ENCODE measurements at regions not wholly inside any gene's neighbourhood (a gene's known extent, or its start where the extent isn't known, plus 50 kb on each side); places are given as distances from the start of the nearest gene placed in this dataset.
"Not testable (repeated sequence)": the region's sequence is repeated elsewhere in the genome, so short reads cannot be mapped to it uniquely, and the experiment has no call there.

DNA sequence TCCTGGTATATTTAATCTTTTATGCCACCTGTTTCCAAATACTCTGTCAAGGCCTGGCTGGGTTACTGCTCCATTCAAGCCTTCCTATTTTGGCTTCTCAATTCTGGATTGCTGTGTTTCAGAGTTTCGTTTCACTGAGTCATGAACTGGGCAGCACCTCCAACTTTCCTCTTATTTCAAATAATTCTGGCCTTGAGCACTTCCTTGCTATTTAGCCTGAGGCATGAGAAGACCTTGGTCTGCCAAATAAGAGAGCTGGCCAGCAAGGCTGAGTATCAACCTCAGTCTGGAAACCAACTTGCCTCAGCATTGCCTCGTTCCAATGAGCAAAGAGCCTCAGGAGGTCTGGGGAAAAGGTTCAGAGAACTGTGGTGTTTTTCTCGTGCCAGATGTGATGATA, 66.6 kb downstream of the TNFAIP3 start:
- peak; percentile 33 for DNase-seq

DNA sequence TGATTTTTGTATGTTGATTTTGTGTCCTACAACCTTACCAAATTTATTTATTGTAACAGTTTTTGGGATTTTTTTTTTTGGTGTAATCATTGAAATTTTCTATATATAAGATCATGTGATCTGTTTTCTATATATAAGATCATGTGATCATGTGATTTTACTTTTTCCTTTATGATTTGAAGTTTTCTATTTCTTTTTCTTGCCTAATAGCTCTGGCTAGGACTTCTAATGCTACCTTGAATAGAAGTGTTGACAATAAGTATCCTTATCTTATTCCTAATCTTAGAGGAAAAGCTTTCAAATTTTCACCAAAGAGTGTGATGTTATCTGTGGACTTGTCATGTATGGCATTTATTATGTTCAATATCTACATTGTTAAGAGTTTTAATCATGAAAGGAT, 69.7 kb downstream of the TNFAIP3 start:
- no peak for DNase-seq

DNA sequence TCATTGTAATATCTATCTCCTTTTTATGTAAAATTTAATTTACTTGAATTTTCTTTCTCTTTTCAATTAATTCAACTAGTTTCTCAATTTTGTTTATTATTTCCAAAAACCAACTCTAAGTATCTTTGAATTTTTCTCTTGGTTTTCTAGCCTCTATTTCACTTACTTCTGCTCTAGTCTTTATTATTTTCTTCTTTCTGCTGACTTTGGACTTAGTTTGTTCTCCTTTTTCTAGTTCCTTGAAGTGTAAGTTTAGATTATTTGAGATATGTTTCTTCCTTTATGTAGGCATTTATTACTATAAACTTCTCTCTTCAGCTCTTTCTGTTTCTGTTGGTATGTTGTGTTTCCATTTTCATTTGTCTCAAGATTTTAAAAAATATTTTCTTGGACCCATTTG, 70.8 kb downstream of the TNFAIP3 start:
- DNase-seq, result no peak

DNA sequence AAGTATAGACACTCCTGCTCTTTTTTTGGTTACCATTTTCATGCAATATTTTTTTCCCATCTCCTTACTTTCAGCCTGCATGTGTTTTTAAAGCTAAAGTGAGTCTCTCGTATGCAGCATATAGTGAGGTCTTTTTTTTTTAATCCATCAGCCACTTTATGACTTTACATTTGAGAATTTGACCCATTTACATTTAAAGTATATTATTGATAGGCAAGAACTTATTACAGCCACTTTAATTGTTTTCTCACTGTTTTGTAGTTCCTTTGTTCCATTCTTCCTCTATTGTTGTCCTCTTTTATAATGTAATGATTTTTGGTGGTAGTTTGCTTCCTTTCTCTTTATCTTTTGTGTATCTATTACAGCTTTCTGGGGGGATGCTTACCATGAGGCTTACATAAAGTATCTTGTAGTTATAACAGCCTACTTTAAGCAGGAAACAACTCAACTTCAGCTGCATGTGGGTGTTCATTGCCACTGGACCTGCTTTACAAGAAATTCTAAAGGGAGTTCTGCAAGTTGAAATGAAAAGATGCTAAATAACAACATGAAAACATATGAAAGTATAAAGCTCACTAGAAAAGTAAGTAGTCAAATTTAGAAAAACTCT, 71.8 kb downstream of the TNFAIP3 start:
- DNase-seq, result no peak

DNA sequence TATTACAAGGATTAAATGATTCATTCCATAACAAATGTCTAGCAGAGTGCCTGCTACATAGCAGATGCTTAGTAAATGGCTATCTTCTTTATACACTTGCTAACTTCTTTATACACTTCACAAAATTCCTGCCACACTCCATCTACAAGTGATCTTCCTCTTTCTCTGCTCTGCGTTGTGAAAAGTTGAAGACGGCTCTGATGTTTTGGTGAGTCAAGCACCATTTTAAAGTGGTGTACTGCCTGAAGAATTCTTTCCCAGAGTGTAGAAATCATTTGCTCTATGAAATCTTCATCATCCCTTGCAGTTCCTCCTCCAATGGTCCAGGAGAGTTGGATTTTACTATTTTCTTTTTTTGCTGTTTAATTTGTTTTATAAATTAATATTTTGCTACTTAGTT, 74.9 kb downstream of the TNFAIP3 start:
- DNase-seq, result no peak

DNA sequence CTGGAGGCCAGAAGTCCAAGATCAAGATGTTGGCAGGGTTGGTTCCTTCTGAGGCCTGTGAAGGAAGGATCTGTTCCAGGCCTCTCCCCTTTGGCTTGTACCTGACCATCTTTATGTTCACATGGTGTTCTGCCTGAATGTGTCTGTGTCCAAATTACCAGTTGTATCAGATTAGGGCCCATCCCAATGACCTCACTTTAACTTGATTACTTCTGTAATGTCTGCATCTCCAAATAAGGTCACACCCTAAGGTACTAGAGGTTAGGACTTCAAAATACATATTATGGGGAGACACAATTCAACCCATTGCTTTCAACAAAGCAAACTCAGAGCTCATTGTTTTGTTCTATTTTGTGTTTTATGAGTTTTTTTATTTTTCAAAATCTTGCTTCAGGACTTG, 75.7 kb downstream of the TNFAIP3 start:
- DNase-seq, result no peak

DNA sequence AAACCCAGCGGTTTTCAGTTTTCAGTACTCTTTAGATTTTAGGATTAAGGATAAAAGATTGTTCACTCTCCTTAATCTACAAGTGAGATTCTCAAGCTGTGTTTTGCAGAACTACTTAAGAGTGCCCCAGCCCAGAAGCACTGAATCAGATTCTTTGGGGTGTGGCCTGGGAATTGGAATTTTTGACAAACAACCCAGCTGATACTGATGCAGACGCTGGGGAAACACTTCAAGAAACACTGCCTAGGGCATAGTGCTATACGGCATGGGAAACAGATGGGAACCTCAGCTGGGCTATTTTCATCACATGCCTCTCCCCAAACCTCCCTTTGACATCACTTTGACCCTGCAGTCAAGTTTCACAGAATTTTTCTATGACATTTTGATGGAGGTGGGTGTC, 77.3 kb downstream of the TNFAIP3 start:
- not testable (repeated sequence) for DNase-seq

DNA sequence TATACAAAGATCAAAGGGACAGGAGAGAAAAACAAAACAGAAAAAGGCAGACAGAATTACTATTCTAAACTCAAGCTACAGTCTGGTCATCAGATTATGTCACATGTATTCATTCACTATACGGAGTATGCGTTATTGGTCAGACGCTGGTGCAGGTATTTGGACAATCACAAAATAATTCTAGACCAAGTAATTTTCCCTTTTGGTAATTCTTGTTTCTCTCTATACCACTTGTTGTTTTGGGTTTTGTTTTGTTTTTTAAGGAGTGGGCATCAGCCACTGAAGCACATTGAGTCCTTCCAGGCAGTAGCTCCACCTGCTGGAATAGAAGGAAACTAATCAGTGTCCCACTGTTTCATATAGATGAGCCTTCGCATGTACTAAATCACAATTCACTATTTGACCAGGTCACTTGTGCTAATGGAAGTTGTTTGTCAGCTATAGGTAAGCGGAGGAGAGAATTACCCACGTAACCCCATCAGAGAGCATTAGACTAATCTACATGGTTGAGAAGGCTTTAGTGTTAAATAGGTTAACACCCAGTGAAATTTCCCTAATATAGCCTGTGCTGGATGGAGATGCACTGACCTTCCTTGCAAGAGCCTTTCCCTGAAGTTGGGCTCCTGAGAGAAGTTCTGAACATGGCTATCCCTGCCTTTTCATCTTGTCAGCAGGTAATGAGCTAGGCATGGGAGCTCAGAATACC, 77.9 kb downstream of the TNFAIP3 start:
- no peak for DNase-seq

DNA sequence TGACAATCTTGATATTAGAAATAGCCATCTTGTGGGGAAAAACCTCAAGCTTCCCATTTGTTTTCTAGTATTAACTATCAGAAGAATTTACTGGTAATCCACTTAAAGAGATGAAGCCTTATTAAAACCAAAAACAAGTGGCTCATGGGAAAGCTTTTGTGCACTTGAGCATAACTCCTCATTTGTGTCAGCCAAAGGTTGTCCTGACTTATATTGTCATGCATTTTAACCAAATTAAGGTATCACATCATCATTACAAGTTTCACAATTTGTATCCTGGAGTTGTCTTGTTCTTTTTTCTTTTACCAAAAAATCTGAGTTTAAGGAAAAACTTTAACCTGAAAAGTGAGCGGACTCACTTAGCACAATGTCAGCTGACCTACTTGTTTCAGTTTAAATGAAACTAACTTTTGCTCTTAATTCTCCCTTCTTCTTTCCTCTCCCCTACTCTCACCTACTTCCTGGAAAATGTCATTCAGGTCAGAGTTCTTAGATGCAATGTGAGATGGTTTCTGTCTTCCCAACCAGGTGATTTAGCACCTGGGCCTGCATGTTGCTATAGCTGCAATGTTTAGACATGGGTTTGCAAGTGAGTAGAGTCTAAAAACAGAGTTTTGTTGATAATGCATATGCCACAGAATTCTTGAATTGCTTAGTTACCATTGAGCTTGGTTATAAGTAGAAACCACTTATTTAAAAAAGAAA, 82.8 kb downstream of the TNFAIP3 start:
- DNase-seq, result no peak

DNA sequence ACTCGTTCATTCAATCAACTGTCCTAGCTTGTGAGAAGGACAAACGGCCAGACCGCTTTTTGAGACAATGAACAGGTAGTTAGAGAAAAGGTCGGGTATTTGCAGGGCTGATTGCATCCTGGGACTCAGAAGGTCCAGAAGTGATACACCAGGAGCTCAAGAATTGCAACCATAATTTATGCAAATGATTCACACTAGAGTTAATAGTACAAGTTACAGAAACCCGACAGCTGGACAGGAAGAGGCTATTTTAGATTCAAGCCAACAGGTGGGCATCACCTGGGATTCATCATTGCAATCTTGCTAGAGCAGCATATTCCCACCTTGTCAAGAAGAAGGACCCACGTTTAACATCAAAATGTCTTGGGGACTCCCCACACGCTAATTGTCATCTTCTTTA, 83.5 kb downstream of the TNFAIP3 start:
- DNase-seq, result no peak

DNA sequence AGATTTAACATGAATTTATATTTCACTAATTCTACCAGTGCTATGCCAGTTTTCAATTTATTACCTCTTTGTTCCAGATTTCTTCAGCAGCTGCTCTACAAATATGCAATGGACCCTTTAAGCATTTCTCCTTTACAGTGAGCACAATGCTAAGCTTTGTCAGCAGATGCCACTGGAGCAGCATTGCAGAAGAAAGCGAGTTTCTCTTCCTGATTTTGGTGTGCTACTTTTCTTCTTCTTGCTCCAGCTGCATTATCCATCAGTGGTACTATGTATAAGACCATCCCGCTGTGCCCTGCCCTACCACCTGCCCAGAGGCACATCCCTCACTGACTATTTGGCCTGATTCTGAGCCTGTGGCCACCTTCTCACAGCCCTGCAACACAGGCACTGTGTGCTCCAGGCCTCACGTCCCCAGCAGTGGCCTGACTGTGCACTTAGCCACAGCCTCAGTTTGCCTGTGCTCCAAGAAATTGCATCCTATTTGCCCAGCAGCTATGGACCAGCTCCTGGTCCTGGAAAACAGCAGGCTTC, 84.1 kb downstream of the TNFAIP3 start:
- DNase-seq, result no peak

DNA sequence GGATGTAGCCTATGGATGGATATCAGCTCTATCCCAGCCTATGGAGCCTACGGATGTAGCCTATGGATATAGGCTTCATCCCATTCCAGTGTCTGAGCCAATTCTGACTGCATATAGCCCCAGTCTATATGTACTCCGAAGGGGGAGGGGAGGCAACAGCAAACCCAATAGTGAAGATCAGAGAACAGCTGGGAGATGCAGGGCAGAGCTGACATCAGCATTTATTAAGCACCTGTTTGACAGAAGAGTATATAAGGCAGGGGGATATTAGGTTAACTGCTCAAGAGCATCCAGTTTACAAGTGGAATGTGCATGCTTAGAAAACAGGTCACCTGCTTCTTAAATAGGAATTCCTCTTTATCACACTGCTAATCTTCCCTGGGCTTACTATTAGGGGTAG, 85.2 kb downstream of the TNFAIP3 start:
- DNase-seq, result no peak

DNA sequence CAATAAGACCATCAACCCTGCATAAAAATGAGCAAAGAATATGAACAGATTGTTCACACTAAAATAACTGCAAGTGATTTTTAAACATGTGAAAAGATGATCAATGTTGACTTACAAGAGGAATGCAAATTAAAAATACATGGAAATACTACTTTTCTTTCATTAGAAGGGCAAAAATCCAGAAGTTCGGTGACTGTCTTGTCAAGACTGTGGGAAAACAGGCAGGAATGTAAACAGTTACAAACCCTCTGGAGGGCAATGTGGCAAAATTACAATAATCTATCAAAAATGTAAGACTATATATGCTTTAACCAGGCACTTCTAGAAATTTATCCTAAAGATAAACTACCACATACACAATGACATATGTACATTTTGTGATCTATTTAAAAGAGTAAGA, 86.7 kb downstream of the TNFAIP3 start:
- no peak for DNase-seq

DNA sequence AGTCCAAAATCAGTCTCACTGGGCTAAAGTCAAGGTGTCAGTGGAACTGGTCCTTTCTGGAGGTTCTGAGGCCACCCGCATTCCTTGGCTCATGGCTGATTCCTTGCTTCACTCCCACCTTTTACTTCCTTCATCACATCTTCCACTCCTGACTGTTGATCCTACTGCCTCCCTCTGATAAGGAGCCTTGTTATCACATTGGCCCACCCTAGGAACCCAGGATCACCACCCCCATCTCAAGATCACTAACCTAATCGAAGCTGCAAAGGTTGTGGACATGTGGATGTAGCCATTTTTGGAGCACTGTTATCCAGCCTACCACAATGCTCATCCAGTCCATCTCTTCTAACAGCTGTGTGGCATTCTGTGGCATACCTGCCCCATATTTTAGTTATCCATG, 87.2 kb downstream of the TNFAIP3 start:
- DNase-seq, result no peak

DNA sequence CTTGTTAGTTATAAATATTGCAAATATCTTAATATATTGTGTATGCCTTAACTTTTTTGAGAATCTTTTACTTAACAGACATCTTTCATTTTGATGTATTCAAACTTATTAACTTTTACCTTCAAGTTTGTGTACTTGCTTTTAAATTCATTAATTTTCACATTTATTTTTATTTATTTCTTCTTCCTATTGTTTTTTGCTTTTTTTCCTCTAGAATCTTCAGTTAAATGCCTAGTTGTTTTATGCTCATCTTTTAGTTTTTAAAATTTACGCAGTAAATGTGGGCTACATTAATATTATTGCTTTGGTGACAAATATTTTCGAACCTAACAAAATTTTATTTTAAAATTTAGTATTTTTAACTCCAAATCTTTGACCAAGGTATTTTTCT, 89.0 kb downstream of the TNFAIP3 start:
- DNase-seq, result no peak

DNA sequence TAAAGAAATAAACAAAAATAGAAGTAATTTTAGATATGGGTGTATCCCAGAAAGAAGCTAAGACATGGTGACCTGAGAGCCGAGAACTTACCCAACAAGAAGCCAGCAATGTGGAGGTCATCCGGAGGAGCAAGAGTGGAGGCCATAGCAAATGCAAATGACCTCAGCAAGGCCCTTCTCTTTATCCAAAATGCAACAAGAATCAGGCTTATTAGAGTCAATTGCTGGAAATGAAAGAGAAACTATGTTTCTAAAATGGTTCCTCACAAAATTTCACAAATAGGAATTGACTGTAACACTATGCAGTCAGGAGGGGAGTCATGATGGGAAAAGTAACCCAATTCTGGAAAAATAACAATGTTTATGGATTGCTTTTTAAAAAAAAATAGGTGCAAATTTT, 90.4 kb downstream of the TNFAIP3 start:
- no peak for DNase-seq

DNA sequence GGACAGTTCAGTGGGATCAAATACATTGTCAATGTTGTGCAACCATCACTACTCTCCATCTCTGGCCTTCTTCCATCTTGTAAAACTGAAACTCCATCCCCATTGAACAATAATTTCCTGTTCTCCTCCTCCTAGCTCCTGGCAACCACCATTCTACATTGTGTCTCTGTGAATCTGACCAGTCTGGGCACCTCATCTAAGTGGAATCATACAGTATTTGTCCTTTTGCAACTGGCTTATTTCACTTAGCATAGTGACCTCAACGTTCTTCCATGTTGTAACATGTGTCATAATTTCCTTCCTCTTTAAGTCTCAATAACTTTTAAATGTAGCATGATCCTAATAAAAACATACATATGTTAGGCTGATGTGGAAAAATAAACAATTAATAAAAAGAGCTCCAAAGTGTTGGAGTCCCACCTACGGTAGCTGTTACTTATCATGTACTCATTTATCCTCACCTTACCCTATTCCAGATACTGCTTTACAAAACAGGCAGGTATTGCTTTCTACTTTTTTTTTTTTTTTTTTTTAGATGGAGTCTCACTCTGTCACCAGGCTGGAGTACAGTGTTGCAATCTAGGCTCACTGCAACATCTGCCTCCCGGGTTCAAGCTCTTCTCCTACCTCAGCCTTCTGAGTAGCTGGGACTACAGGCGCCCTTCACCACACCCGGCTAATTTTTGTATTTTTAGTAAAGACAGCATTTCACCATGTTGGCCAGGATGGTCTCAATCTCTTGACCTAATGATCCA, 91.9 kb downstream of the TNFAIP3 start:
- no peak for DNase-seq

DNA sequence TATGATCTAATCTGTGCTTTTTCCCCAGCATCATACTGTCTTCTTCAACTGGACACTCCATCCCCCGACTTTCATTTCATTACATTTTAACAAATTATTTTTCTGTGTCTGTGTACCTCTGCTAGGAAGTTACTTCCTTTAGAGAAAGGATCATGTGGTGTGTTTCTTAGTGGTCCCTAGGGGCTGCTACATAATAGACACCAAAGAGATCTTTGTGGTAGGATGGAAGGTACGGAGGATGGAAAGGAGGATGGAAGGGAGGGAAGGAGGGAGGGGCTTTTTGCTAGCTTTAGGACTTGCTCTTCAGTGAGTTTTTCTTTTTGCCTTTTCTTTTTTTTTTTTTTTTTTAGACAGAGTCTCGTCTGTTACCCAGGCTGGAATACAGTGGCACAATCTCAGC, 95.7 kb downstream of the TNFAIP3 start:
- no peak for DNase-seq

DNA sequence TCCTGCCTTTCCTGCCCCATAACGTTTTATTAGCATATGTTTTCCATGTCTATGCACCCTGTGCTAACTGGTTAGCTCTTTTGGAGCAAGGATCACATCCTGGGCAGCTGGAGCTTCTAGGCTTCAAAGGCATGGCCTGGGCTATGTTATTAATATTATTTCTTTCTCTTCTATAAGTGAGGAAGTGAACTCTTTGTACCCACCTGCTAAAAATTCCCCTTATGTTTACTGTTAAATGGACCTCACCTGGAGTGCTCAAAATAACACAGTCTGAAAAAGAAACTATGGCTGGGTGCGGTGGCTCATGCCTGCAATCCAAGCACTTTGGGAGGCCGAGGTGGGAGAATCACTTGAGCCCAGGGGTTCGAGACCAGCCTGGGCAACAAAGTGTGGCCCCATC, 97.8 kb downstream of the TNFAIP3 start:
- no peak for DNase-seq

DNA sequence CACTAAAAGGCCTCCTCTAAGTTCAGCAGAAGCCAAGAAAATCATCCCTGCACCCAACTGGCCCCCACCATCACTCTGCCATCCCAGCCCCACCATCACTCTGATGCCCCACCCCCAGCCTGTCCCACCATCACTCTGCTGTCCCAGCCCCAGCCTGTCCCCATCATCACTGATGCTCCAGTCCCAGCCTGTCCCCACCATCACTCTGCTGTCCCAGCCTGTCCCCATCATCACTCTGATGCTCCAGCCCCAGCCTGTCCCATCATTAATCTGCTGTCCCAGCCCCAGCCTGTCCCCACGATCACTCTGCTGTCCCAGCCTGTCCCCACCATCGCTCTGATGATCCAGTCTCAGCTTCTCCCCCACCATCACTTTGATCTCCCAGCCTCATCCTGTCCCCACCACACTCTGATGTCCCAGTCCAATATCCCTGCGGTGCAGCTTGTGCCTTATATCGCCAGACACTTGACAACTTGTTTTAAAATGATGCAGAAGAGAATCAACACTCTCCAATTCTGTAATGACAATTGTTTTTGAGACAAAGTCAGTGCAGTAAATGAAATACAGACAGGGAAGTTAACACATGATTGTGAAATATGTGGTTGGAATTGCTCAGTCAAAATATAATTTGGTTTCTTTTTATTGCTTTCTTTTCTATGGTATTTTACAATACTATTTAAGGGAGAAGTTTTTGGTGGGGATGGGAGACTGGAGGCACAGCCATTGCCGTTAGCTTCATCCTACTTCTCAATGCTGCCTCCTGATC, 100.8 kb downstream of the TNFAIP3 start:
- no peak for DNase-seq

DNA sequence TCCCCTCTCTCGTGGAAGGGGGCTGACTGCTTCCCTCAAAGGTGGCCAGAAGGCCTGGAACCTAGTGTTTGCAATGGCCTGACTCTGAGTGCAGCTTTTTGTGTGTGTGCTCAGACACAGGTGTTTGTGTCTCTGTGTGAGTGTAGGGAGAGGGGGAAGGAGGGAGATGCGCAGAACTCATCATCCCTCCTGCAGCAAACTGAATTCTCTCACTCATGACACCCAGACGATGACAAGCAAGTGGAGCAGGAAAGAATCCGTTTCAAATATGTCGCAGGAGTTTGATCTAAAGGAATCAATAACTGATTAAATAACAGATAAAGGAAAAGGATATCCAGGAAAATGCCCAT, 101.4 kb downstream of the TNFAIP3 start:
- DNase-seq, result no peak

DNA sequence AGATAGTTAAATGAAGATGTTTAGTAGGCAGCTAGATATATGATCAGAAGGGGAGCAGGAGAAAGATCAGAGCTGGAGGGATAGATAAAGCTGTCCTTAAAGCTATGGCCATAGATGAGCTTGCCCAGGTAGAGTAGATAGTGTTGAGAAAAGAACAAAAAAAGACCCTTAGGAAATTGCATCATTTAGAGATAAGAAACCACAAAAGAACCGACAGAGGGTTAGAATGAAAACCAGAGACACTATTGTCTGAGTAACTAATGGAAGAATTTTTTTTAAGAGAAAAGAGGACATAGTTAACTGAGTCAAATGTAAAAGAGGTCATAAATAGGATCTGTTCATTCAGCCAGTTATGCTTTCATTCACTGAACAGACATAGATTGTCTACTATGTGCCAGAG, 101.8 kb downstream of the TNFAIP3 start:
- DNase-seq, result no peak

DNA sequence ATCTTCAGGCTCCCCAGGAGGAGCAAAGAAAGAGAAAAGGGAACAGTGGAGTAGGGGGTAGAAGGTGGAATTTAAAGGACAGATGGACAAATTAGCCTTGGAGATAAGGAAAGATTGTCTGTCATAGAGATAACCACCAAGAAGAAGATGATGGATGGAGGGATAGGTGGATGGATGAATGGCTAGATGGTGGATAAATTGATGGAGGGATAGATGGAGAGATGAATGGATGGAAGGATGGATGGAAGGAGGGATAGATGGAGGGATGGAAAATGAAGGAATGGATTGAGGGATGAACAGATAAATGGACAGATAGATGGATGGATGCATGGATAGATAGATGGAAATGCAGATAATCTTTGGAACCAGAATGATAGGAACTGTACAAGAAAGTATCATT, 102.8 kb downstream of the TNFAIP3 start:
- no peak for DNase-seq
